ENCODE measurements at regions not wholly inside any gene's neighbourhood (a gene's known extent, or its start where the extent isn't known, plus 50 kb on each side); places are given as distances from the start of the nearest gene placed in this dataset.
"Not testable (repeated sequence)": the region's sequence is repeated elsewhere in the genome, so short reads cannot be mapped to it uniquely, and the experiment has no call there.

DNA sequence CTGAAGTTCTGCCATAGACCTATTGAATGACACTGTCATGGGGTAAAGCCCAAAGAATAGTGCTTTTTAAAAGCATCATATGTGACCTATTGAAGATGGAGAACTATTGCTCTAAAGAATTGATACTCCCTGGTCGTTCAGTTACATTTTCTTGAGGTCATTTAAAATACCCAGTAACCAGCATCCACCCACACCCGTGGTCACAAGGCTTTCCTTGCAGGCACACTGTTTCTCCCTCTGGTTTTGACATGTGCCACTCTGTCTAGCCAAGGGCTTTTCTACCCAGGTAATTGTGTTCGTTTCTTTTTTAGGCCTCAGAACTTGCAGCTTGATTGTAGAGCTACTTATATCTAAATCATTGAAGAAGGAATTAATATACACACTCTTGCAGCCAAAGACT, 68.3 kb upstream of the LYZL2 start:
- no peak for DNase-seq (ENCODE audit: low read depth in 2 of 2)

DNA sequence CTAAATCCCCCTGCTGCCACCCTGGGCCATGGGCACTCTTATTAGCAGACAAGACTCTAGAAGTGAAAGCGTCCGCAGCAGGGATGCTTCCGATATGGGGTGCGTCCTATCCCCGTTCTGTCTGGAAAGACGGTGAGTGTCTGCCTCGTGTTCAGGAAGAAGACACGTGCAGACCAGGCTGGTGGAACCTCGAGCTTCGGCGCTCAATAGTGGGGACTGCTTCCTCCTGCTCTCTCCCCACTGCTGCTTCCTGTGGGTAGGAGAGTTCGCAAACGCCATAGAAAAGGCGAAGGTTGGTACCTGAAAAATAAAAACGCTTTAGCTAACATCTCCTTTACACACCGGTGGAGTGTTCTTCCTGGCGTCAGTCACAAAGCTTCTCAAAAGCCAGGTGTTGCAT, 67.7 kb upstream of the LYZL2 start:
- DNase-seq (ENCODE audit: low read depth in 2 of 2) = not testable (repeated sequence)

GRCh38 chr10:30696416-30697185, 67.0 kb upstream of the LYZL2 start:
- not testable (repeated sequence) for DNase-seq (ENCODE audit: low read depth in 2 of 2)

DNA sequence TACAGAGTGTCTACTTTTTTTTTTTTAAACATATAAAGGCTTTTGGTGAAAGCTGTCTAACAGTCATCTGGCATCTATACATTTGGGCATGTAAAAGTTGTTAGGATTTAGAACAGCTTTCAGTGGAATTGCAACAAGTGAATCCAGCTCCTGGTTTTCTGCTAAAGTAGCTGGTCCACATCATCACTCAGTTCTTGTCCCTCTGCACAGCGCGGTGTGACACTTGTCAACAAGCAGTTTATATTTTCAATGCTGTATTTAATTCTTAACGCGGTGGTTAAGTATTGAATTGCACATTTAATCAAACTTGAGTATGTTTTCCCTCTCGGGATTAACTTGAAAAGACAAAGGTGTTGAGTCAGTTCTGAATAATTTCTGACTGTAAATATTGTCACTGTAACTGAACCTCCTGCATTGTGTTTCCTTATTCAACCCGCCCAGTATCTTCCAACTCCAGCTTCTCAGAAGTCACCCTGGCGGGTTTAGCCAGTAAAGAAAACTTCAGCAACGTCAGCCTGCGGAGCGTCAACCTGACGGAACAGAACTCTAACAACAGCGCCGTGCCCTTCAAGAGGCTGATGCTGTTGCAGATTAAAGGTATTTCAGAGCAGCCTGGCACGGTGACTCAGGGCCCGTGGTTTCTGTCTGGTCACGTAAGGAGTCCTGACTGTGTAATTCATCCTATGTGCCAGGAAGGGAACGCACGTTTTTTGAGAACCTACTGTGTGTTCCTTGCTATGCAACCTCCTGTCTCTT, 66.1 kb upstream of the LYZL2 start:
- DNase-seq (ENCODE audit: low read depth in 2 of 2) = not testable (repeated sequence)

DNA sequence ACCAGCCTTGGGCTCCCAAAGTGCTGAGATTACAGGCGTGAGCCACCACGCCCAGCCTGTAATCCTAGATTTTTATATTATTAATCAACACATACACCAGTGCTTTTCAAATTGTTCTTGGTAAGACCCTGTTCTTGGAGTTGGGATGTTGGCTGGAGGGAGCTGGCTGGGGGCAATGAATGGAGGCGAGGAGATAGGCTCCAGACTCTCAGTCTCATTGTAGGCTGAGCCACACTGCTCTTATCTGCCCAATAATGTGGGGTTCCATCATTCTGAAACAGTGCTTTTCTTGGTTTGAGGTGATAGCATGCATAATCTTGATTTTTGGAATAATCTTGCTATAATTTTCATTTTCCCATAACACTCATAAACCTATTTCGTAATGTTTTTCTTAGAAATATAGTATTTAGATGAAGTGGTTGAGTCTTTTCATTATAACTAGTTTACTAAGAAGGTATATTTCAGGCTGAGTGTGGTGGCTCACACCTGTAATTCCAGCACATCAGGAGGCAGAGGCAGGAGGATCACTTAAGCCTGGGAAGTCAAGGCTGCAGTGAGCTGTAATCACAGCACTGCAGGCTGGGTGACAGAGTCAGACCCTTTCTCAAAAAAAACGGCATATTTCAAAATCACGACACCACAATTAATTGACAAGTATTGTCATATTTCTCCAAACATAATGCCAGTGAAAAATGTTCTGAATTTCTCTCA, 65.1 kb upstream of the LYZL2 start:
- DNase-seq (ENCODE audit: low read depth in 2 of 2) = no peak

DNA sequence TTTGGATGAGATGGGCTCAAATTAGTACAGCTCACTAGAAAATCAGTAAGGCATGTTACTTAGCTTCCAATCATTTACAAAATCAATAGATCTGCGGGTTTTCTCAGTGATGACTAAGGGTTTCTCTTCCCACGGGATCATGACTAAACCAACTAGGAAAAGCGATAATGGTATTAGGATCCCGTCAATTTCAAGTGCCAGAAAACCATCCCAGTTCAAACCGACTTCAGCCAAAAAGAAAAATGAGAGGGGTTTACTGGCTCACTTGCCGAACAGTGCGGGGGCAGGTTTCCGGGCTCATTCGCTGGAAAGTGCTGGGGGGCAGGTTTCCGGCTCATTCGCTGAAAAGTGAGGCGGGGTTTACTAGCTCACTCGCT, 62.1 kb upstream of the LYZL2 start:
- DNase-seq (ENCODE audit: low read depth in 2 of 2) = peak; percentile 99 to 100

- DNase-seq (ENCODE audit: low read depth in 2 of 2) = not testable (repeated sequence)
These were observed 61.5 kb upstream of the LYZL2 start for GRCh38 chr10:30690948-30691638.

DNA sequence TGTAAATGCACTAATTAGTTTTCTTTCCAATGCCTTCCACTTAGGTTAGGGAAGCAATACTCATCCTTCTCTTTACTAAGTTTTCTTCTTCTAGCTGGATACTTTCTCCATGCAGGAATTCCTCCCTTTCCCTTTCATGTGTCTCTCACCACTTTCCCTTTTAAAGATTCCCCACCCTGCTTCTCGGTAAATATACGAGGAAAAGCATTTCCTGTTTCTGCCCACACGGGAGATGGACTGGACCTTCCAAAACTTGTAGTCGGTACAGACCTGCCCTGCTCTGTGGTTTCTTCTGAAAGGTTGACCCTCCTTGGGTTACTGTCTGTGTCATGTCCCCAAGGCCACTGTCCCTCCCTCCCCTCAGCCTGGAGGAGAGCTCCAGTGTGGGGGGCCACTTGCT, 58.9 kb upstream of the LYZL2 start:
- DNase-seq (ENCODE audit: low read depth in 2 of 2) = no peak

GRCh38 chr10:30687698-30688213, 58.2 kb upstream of the LYZL2 start:
- DNase-seq (ENCODE audit: low read depth in 2 of 2) = peak; percentile 35 to 40

- no peak for DNase-seq (ENCODE audit: low read depth in 2 of 2)
These were observed 57.2 kb upstream of the LYZL2 start for GRCh38 chr10:30686708-30687107.

GRCh38 chr10:30683496-30683895, 53.9 kb upstream of the LYZL2 start:
- no peak for DNase-seq (ENCODE audit: low read depth in 2 of 2)

DNA sequence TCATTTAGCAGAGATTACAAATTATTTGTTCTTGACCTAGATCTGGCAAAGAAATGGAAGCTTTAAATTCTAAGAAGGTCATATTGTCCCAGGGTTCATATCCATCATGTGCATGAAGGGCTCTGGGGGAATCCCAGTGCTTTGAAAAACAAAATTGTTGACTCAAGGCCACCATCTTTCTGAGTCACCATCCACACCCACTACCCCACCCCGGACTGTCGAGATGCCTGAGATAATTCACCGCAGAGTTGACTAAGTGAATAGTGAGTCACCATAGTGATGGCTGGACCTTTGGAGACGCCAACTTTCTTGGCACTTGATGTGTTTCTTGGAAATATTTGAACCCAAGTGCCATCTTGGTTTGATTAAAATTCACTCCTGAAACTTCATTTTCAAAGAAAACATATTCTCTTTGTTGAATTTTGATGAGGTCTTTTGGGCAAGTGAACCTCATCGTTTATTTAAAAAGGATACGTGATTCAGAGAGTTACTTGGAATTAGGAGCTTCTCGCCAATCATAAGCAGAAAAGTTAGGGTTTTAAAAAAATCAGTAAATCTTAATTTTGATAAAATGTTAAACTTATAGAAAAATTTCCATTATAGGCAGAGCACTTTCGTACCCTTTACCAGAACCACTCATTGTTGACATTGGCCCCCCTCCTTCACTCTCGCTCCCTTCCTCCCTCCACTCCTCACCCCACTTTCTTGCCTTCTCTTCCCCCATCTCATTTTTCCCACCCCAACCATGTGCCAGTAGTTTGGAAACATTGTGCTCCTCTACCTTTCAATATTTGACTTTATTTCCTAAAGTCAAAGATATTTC, 53.0 kb upstream of the LYZL2 start:
- peak; percentile 79 to 81 for DNase-seq (ENCODE audit: low read depth in 2 of 2)

- no peak for DNase-seq (ENCODE audit: low read depth in 2 of 2)
These were observed 51.4 kb upstream of the LYZL2 start for GRCh38 chr10:30680908-30681307.

Data from fibroblast of skin of left biceps (primary cell).